OCI-LY7 (cell line): ENCODE measurements at regions not wholly inside any gene's neighbourhood (a gene's known extent, or its start where the extent isn't known, plus 50 kb on each side); places are given as distances from the start of the nearest gene placed in this dataset.

Experiments
- BruUV-seq: library from RNA; stranded (reverse); fragments of 400-500 nt; replicated peaks from 2 replicates; lab custom pipeline; 2021; lab: Mats Ljungman, UMichigan
- CTCF ChIA-PET: fragments of 300-600 bp; sonication (Branson Sonifier 250); formaldehyde crosslinking; loops from one replicate; lab custom pipeline; 2022; ENCODE audit warnings: antibody characterized with exemption; ENCODE audit not compliant: unreplicated experiment; lab: Charles Lee
- POLR2A ChIA-PET: fragments of 300-600 bp; sonication (Branson Sonifier 250); formaldehyde crosslinking; loops from one replicate; lab custom pipeline; 2022; ENCODE audit warnings: antibody characterized with exemption; lab: Charles Lee
- DNase-seq: peaks from one replicate; pipeline ENCODE4 v3.0.0-alpha.2; 2015; ENCODE audit warnings: low spot score
- H2AFZ ChIP-seq: fragments of 200-600 bp; sonication (generic), shearing (Covaris generic); 2 replicates; pipeline ENCODE4 v1.6.1; 2014; ENCODE audit warnings: mild to moderate bottlenecking, antibody characterized with exemption, low read length, moderate library complexity
- H3K27ac ChIP-seq: fragments of 200-600 bp; sonication (generic); 2 replicates; pipeline ENCODE4 v1.5.1; 2014; ENCODE audit warnings: mixed run types, low read depth, mild to moderate bottlenecking, moderate library complexity, low read length, inconsistent platforms; ENCODE audit not compliant: poor library complexity, severe bottlenecking
- H3K36me3 ChIP-seq: fragments of 200-600 bp; sonication (generic); 2 replicates; pipeline ENCODE4 v1.6.1; 2014; ENCODE audit warnings: mild to moderate bottlenecking, antibody characterized with exemption, low read length, moderate library complexity, mixed read lengths; ENCODE audit not compliant: insufficient read depth
- H3K4me1 ChIP-seq: fragments of 200-600 bp; sonication (generic); 2 replicates; pipeline ENCODE4 v1.5.1; 2014; ENCODE audit warnings: mild to moderate bottlenecking, low read length; ENCODE audit not compliant: insufficient read depth, poor library complexity, severe bottlenecking
- H3K4me2 ChIP-seq: fragments of 200-600 bp; sonication (generic); 2 replicates; pipeline ENCODE4 v1.6.1; 2014; ENCODE audit warnings: mild to moderate bottlenecking, low read length
- H3K4me3 ChIP-seq: fragments of 200-600 bp; sonication (generic); 2 replicates; pipeline ENCODE4 v1.5.1; 2014; ENCODE audit warnings: mild to moderate bottlenecking, low read depth, low read length; ENCODE audit not compliant: poor library complexity, severe bottlenecking
- H3K79me2 ChIP-seq: fragments of 200-600 bp; sonication (generic); 2 replicates; pipeline ENCODE4 v1.6.1; 2016; ENCODE audit warnings: low read depth, mild to moderate bottlenecking, low read length, moderate library complexity, mixed read lengths; ENCODE audit not compliant: insufficient read depth
- H3K9me2 ChIP-seq: fragments of 200-600 bp; sonication (generic); 2 replicates; pipeline ENCODE4 v1.6.1; 2016; ENCODE audit warnings: mild to moderate bottlenecking, low read length, mixed read lengths; ENCODE audit not compliant: insufficient read depth
- H3K9me3 ChIP-seq: fragments of 200-600 bp; sonication (generic); 2 replicates; pipeline ENCODE4 v1.6.1; 2014; ENCODE audit warnings: mild to moderate bottlenecking, mixed run types, low read length, mixed read lengths
- H4K20me1 ChIP-seq: fragments of 200-600 bp; sonication (generic); 2 replicates; pipeline ENCODE4 v1.6.1; 2014; ENCODE audit warnings: mild to moderate bottlenecking, antibody characterized with exemption, low read length, moderate library complexity, mixed read lengths; ENCODE audit not compliant: insufficient read depth
- CTCF ChIP-seq: fragments of 200-600 bp; sonication (generic); conservative IDR thresholded peaks from 2 replicates; pipeline ENCODE4 v1.5.1; 2014; ENCODE audit warnings: mild to moderate bottlenecking, antibody characterized with exemption, low read length, moderate library complexity, mixed read lengths
- EZH2phosphoT487 ChIP-seq: fragments of 200-600 bp; sonication (generic); IDR thresholded peaks from 2 replicates; pipeline ENCODE4 v1.6.1; 2018; ENCODE audit warnings: low read depth, borderline replicate concordance, mild to moderate bottlenecking, mixed run types, antibody characterized with exemption, low read length, moderate library complexity, mixed read lengths
- intact Hi-C: fragments of 100-400 bp; cut with micrococcal nuclease; formaldehyde crosslinking; loops from one replicate; pipeline ENCODE4 v1.10.0; 2022; ENCODE audit not compliant: unreplicated experiment

- no peak for DNase-seq
- H2AFZ ChIP-seq, result no peak overlapping the region
- TF ChIP-seq EZH2phosphoT487 (no peak), CTCF (no peak)
- no peaks in the 10 kb centered on the region for H4K20me1 ChIP-seq
- H3K4me3 ChIP-seq, result no peak overlapping the region
- H3K27ac ChIP-seq, result no peak overlapping the region
- no peaks in the 10 kb centered on the region for H3K9me2 ChIP-seq
- BruUV-seq, result no TSS peak
- no peaks in the 10 kb centered on the region for H3K36me3 ChIP-seq
- peaks cover under 1% of the 10 kb centered on the region; the same call in 1 of the 2 replicates for H3K9me3 ChIP-seq
- no peaks in the 10 kb centered on the region for H3K79me2 ChIP-seq
- H3K4me2 ChIP-seq, result no peak overlapping the region
- H3K4me1 ChIP-seq, result no peaks in the 10 kb centered on the region
- POLR2A ChIA-PET, result no interaction called here
- CTCF ChIA-PET, result no interaction called here
- intact Hi-C loops, result no loop called here
These were observed 561.8 kb upstream of the ADAMTS5 start for GRCh38 chr21:27528697-27529096.

- H3K27ac ChIP-seq, result no peak overlapping the region
These were observed 559.6 kb upstream of the ADAMTS5 start for GRCh38 chr21:27526451-27526850.

More at GRCh38 chr21:27526451-27526850, 559.6 kb upstream of the ADAMTS5 start:
- TF ChIP-seq CTCF, result no peak
- no peak for TF ChIP-seq EZH2phosphoT487
- CTCF ChIA-PET, result no interaction called here
- Histone ChIP-seq H3K36me3 (no peaks in the 10 kb centered on the region), H3K4me1 (no peaks in the 10 kb centered on the region), H3K4me2 (no peak overlapping the region), H3K79me2 (no peaks in the 10 kb centered on the region), H4K20me1 (no peaks in the 10 kb centered on the region), H3K9me2 (no peaks in the 10 kb centered on the region), H3K9me3 (no peaks in the 10 kb centered on the region; the same call in 1 of the 2 replicates), H2AFZ (no peak overlapping the region), H3K4me3 (no peak overlapping the region)
- POLR2A ChIA-PET, result no interaction called here
- BruUV-seq, result no TSS peak
- intact Hi-C loops, result no loop called here
- no peak for DNase-seq
